T-helper 17 cell (primary cell): ENCODE measurements at regions not wholly inside any gene's neighbourhood (a gene's known extent, or its start where the extent isn't known, plus 50 kb on each side); places are given as distances from the start of the nearest gene placed in this dataset.

Source experiments
- ATAC-seq: fragments of 150-1000 bp; cut with Tn5 transposase; 2 replicates; pipeline ENCODE4 v1.10.0; 2021; ENCODE audit warnings: mild to moderate bottlenecking, moderate library complexity
- DNase-seq, 3 donors: peaks; one replicate each; pipeline versions ENCODE4 v3.0.0 to v3.0.0-alpha.2; 2020 to 2021
- H3K9me3 ChIP-seq: one replicate; pipeline ENCODE4 v1.7.0; 2013; ENCODE audit warnings: low read length, mild to moderate bottlenecking; ENCODE audit not compliant: control insufficient read depth, poor library complexity, severe bottlenecking
- H3K27ac Mint-ChIP-seq: one replicate; pipeline ENCODE4 v1.8.0; 2022; ENCODE audit warnings: mild to moderate bottlenecking, moderate library complexity, mixed read lengths
- H3K27me3 Mint-ChIP-seq: one replicate; pipeline ENCODE4 v1.8.0; 2022; ENCODE audit warnings: mixed read lengths
- H3K36me3 Mint-ChIP-seq: one replicate; pipeline ENCODE4 v1.8.0; 2022; ENCODE audit warnings: low read depth, mixed read lengths
- H3K4me1 Mint-ChIP-seq: one replicate; pipeline ENCODE4 v1.8.0; 2022; ENCODE audit warnings: mild to moderate bottlenecking, mixed read lengths
- H3K4me3 Mint-ChIP-seq: one replicate; pipeline ENCODE4 v1.8.0; 2022; ENCODE audit warnings: mild to moderate bottlenecking, moderate library complexity, mixed read lengths

DNA sequence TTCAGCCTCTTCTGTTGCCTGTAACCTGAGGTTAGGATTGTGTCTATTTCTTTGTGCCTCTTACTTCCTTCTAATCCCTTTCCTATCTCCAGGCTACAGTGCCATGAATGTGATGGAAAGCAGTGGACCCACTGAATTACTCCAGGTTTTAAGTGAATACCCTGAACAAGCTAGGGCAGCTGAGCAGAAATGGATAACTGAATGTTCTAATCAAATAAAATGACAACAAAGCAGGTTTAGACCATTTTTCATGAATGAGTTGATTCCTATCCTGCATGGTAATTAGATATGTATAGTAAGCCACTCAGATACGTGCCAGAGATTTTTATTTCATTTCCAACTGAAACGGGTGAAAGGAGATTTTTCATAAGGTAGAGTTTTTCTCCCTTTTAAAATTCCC is 127.5 kb upstream of the ZP4 start:
- ATAC-seq (no peak), DNase-seq (no peak)
- Mint-ChIP-seq H3K4me1 (no peaks in the 10 kb centered on the region), H3K27me3 (no peaks in the 10 kb centered on the region), H3K36me3 (no peaks in the 10 kb centered on the region), H3K4me3 (no peak overlapping the region), H3K27ac (no peak overlapping the region)
- H3K9me3 ChIP-seq = peaks cover 3% of the 10 kb centered on the region

DNA sequence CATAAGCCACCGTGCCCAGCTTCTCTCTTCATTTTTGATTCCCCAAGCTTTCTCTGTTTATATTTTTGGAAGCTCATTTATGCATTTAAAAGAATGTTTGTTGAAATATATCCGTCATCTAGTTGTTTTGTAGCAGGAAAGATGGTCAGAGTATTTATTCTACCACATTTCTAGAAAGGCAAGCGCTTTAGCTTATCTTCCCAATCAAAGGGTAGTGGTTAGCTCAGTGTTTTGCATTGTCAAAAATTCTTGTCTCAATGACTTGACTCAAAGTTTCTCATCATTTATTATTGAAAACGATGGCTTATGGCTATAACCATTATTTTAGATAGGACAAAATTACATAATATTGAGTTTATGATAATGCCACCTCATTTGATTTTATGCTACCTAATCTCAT is 116.1 kb upstream of the ZP4 start:
- peaks cover 2% of the 10 kb centered on the region for H3K9me3 ChIP-seq
- DNase-seq (no peak), ATAC-seq (no peak)
- Mint-ChIP-seq H3K4me3 (no peak overlapping the region), H3K36me3 (no peaks in the 10 kb centered on the region), H3K27ac (no peak overlapping the region), H3K27me3 (no peaks in the 10 kb centered on the region), H3K4me1 (no peaks in the 10 kb centered on the region)

DNA sequence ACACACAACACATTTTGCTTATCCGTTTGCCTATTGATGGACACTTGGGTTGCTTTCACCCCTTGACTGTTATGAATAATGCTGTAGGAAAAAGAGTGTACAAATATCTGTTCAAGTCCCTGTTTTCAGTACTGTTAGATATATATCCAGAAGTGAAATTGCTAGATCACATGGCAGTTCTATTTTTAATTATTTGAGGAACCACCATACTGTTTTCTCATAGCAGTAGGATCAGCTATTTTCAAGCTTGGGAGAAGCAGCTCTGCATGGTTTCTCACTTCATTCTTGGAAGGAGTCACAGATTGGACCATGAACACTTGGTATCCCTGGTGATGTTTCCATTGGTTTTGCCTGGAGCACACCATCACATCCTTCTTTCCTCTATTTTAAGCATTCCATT is 114.4 kb upstream of the ZP4 start:
- ATAC-seq (no peak), DNase-seq (no peak)
- Mint-ChIP-seq H3K27ac (no peak overlapping the region), H3K4me1 (no peaks in the 10 kb centered on the region), H3K4me3 (no peak overlapping the region), H3K27me3 (no peaks in the 10 kb centered on the region), H3K36me3 (no peaks in the 10 kb centered on the region)
- H3K9me3 ChIP-seq = peaks cover 2% of the 10 kb centered on the region

DNA sequence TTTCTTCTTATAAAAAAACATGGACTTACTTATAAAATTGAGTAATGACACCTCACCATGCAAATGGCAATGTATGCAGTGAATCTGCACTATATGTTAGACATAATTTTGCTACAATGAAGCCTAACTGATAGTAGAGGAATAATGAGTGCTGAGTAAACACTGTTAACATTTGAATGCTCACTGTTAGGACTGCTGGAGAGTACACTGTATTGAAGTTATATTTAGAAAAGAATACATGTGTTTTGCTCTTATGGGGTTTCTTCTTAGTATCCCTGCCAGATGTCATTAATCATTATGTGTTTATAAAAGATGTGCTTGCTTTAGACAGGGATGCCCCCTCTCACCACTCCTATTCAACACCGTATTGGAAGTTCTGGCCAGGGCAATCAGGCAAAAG is 111.1 kb upstream of the ZP4 start:
- Mint-ChIP-seq H3K36me3 (no peaks in the 10 kb centered on the region), H3K27me3 (no peaks in the 10 kb centered on the region), H3K27ac (no peak overlapping the region), H3K4me1 (no peaks in the 10 kb centered on the region), H3K4me3 (no peak overlapping the region)
- ATAC-seq (no peak), DNase-seq (no peak)
- peaks cover 2% of the 10 kb centered on the region for H3K9me3 ChIP-seq

DNA sequence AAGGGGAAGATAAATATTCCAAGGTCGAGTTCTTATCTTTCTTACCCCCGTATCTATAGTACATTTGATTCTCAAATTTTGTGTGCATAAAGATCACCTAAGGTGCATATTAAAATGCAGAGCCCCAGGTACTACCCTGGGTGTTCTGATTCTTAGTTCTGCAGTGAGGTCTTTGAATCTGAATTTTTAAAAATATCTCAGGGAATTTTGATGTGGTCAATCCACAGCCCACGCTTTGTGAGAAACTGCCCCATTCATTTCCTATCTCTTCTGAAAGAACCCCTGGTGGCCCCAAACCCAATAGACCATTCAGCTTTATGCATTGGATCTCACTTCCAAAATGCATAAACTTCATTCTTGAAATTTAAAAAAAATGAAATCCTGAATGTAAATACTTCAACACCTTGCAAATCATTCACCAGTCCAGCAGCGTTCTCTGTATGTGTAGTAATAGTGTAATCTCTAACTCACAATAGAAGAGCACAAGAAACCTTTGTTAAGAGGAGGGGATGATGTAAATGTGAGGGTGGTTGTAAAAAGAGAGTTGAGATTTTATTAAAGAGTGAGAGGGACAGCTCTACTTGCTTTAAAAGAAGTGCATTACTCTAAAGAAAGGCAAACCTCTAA is 108.8 kb upstream of the ZP4 start:
- Mint-ChIP-seq H3K27me3 (no peaks in the 10 kb centered on the region), H3K36me3 (no peaks in the 10 kb centered on the region), H3K27ac (no peak overlapping the region), H3K4me1 (no peaks in the 10 kb centered on the region), H3K4me3 (no peak overlapping the region)
- DNase-seq (no peak), ATAC-seq (no peak)
- peaks cover 2% of the 10 kb centered on the region for H3K9me3 ChIP-seq

DNA sequence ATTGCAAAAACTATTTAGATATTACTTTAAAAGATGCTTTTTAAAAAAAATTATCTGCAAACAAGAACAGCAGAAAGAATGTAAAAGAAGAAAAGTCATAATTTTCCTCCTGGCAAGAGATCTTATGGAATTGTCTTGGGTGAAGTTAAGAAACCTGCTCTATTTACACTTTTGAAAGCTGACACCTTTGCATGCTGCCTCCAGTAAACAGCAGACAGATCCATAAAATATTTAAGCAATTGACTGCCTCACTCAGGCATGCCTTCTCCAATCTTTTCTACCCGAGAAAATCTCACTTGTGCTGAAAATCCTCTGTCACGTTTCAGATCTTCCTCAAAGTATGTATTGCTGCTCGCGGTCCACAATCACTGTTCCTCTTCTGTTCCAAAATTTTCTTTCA is 107.9 kb upstream of the ZP4 start:
- H3K27me3 Mint-ChIP-seq = no peaks in the 10 kb centered on the region
- no peaks in the 10 kb centered on the region for H3K36me3 Mint-ChIP-seq
- H3K27ac Mint-ChIP-seq = no peak overlapping the region
- ATAC-seq (no peak), DNase-seq (no peak)
- no peaks in the 10 kb centered on the region for H3K4me1 Mint-ChIP-seq
- H3K4me3 Mint-ChIP-seq = no peak overlapping the region
- peaks cover 2% of the 10 kb centered on the region for H3K9me3 ChIP-seq

DNA sequence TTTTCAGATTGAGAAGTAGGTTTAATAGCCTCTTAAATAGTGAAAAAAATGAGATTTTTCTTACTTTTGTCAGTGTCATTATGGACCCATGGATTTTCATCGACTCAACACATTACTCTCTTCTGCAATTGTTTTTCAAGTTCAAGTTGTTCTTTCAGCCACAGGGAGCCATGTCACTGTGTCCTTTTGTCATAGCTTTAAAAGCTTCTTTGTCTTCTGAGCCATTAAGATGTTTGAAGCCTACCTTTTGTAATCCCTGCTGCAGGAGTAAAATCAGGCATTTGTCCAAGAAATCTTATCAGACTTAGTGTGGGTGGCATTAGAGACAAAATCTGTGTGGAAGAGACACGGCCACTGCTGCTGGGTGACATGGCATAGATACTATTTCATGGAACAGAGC is 92.8 kb upstream of the ZP4 start:
- H3K9me3 ChIP-seq = no peaks in the 10 kb centered on the region
- Mint-ChIP-seq H3K27me3 (no peaks in the 10 kb centered on the region), H3K36me3 (no peaks in the 10 kb centered on the region), H3K27ac (no peak overlapping the region), H3K4me1 (no peaks in the 10 kb centered on the region), H3K4me3 (no peak overlapping the region)
- DNase-seq (no peak), ATAC-seq (no peak)

DNA sequence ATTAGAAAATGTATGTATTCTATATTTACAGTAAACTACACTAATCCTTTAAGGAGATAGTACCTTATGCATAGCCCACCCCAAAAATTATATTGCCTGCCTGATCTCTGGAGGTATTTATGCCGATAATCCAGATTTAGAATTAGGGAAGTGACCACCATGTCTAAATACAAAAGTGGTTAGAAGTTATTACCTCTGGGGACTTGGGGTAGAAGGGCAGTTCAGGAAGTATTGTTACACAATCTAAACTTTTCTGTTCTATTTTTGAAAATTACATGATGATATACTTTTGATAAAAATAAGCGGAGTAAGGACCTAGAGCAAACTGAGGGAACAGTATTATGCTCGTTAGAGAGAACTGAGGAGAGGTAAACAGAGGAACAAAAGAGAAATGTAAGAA is 90.5 kb upstream of the ZP4 start:
- no peak for DNase-seq
- H3K27me3 Mint-ChIP-seq = no peaks in the 10 kb centered on the region
- H3K27ac Mint-ChIP-seq = no peak overlapping the region
- ATAC-seq = no peak
- no peak overlapping the region for H3K4me3 Mint-ChIP-seq
- no peaks in the 10 kb centered on the region for H3K4me1 Mint-ChIP-seq
- no peaks in the 10 kb centered on the region for H3K9me3 ChIP-seq
- H3K36me3 Mint-ChIP-seq = no peaks in the 10 kb centered on the region

DNA sequence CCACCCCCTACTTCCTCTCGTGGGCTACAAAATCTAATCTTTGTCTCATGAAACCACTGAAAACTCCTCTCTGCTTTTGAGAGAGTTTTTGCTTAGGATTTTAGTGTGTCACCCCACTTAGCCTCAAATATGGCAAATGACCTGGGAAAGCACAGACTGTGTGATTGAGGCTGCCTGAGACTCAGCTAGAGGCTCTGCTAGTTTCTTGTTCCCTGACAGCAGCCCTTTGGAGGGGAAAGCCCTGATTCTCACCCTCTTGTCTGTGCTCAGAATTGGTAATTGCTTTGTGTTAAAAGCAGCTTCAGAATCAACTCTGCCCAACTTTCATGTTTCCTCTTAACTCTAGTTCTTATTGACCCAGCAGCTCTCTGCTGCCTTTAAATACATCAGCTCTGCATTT is 85.6 kb upstream of the ZP4 start:
- Mint-ChIP-seq H3K4me1 (no peaks in the 10 kb centered on the region), H3K27ac (no peak overlapping the region)

DNA sequence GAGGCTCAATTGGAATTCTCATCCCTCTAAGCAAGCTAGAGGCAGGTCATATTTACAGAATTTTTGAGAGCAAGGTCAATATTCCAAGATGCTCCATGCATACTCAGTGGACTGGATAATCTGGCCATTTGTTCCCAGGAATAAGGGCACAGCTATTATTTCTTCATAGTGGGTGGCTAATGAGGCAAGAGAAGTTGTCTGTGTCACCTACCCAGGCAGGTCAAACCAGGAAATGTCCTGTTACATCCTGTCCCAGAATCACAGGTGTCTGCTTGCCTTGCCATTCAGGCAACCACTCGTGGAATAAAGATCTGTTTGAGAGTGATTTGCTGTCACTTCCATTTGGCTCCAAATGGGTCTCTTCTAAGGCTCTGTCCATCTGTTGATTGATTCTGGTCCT is 85.2 kb upstream of the ZP4 start:
- ATAC-seq = no peak
- Mint-ChIP-seq H3K4me3 (no peak overlapping the region), H3K27me3 (no peaks in the 10 kb centered on the region), H3K4me1 (no peaks in the 10 kb centered on the region), H3K36me3 (no peaks in the 10 kb centered on the region), H3K27ac (no peak overlapping the region)
- DNase-seq = no peak
- H3K9me3 ChIP-seq = no peaks in the 10 kb centered on the region

More for the DNA sequence above, 85.6 kb upstream of the ZP4 start:
- H3K9me3 ChIP-seq = no peaks in the 10 kb centered on the region
- H3K27me3 Mint-ChIP-seq = no peaks in the 10 kb centered on the region
- ATAC-seq (no peak), DNase-seq (no peak)
- no peaks in the 10 kb centered on the region for H3K36me3 Mint-ChIP-seq
- H3K4me3 Mint-ChIP-seq = no peak overlapping the region

DNA sequence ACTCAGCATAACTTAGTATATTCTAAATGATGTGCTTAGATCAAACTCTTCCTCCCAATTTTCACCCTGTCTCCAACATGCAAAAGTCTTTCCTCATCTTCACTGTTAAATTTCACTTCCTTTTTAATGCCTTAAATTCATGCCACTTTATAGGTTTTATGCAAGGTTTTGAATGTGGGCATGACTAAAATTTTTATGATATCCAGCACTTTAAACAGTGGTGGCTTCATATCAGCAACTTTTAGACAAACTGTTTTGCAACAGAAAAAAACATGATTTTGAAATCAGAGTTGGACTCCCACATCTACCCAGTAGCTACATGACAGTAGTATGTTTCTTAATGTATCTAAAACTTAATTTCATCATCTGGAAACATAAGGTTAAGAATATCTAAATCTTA is 84.7 kb upstream of the ZP4 start:
- H3K27ac Mint-ChIP-seq = no peak overlapping the region
- DNase-seq = no peak

DNA sequence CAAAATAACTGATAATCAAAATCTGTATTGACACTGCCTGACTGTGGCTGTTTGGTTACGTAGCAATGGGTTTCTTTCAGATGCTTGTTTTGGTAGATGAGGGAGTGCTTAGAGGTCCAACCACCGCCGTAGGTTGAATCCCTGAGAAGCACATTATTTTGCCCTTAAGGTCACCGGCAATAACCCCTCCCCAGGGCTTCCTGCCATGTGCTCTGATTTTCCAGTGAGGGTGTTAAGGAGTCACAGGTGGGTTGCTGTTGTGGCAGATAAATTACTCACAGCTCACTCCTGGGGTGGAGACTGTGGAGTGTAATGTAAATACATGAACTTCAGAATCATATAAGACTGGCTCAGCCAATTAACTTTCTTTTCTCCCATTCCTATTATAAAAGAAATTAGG is 81.5 kb upstream of the ZP4 start:
- H3K4me3 Mint-ChIP-seq = no peak overlapping the region
- H3K36me3 Mint-ChIP-seq = no peaks in the 10 kb centered on the region
- no peak overlapping the region for H3K27ac Mint-ChIP-seq
- H3K27me3 Mint-ChIP-seq = no peaks in the 10 kb centered on the region
- DNase-seq = no peak
- ATAC-seq = no peak
- no peaks in the 10 kb centered on the region for H3K4me1 Mint-ChIP-seq
- no peaks in the 10 kb centered on the region for H3K9me3 ChIP-seq

More for the DNA sequence above, 84.7 kb upstream of the ZP4 start:
- H3K36me3 Mint-ChIP-seq = no peaks in the 10 kb centered on the region
- no peak overlapping the region for H3K4me3 Mint-ChIP-seq
- H3K9me3 ChIP-seq = no peaks in the 10 kb centered on the region
- H3K4me1 Mint-ChIP-seq = no peaks in the 10 kb centered on the region
- ATAC-seq = no peak
- no peaks in the 10 kb centered on the region for H3K27me3 Mint-ChIP-seq

DNA sequence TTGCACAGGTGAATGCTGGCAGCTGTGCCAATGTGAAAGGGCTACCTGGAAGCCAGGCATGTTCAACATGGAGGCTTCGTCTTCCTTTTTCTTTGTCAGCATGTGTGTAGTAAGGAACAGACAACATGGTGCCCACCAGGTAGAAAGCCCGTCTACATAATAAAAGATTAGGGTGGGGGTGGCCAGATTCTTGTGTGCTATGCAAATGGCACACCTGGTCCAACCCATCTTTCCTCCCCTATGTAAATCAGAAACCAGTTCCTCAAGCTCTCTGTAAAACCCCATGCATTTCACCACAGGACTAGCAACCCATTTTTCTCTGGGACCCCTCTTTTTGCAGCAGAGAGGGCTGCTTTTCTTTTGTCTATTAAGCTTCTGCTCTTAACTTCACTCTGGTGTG is 72.3 kb upstream of the ZP4 start:
- Mint-ChIP-seq H3K4me1 (no peaks in the 10 kb centered on the region), H3K27ac (no peak overlapping the region), H3K36me3 (no peaks in the 10 kb centered on the region), H3K27me3 (no peaks in the 10 kb centered on the region), H3K4me3 (no peak overlapping the region)
- ATAC-seq (no peak), DNase-seq (no peak)
- H3K9me3 ChIP-seq = peaks cover 3% of the 10 kb centered on the region

DNA sequence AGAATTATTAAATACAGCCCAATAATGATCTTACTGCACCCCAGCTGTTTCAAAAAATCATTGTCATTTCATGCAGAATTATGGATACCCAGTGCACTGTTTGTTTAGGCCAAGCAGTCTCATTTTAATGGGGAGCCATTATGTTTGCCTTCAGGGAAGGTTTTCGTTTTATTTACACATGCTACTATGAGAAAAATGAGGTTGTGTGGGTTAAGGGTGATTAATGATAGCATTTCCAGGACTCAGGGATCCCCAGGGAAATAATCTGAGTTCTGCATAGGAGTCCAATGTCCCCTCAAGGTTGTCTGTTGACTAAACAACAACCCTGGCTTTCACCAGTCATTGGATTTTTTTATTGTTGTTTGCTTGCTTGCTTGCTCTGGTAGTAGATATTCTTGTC is 71.0 kb upstream of the ZP4 start:
- peaks cover 3% of the 10 kb centered on the region for H3K9me3 ChIP-seq
- no peak overlapping the region for H3K4me3 Mint-ChIP-seq
- DNase-seq = no peak
- no peaks in the 10 kb centered on the region for H3K27me3 Mint-ChIP-seq
- no peak for ATAC-seq
- no peaks in the 10 kb centered on the region for H3K4me1 Mint-ChIP-seq
- H3K36me3 Mint-ChIP-seq = no peaks in the 10 kb centered on the region
- no peak overlapping the region for H3K27ac Mint-ChIP-seq
